Hepatic stellate cell (primary cell): ENCODE measurements at regions not wholly inside any gene's neighbourhood (a gene's known extent, or its start where the extent isn't known, plus 50 kb on each side); places are given as distances from the start of the nearest gene placed in this dataset.

Experiments used
- DNase-seq: peaks from one replicate; pipeline ENCODE4 v3.0.0; 2011; ENCODE audit warnings: low spot score

- no peak for DNase-seq
Measured at GRCh38 chr16:87186876-87187533, 130.2 kb downstream of the C16orf95 start.

GRCh38 chr16:87188104-87188503, 129.1 kb downstream of the C16orf95 start:
- no peak for DNase-seq

DNA sequence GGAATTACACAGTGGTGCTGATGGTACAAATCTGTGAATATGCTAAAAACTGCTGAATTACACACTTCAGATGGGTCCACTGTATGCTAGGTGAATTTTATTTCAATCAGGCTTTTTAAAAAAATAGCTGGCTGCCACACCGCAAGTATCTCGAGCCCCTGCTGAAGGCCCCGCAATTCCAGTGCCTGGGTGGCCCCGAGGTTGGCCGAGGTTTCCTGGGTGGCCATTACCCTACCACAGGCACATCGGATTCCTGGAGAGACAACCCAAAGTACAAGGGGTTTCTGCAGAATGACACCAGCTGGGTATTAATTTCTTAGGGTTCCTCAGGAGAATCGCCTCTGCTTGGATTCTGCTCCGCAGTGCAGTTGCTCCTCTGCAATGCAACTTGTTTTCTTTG, 127.8 kb downstream of the C16orf95 start:
- no peak for DNase-seq

DNA sequence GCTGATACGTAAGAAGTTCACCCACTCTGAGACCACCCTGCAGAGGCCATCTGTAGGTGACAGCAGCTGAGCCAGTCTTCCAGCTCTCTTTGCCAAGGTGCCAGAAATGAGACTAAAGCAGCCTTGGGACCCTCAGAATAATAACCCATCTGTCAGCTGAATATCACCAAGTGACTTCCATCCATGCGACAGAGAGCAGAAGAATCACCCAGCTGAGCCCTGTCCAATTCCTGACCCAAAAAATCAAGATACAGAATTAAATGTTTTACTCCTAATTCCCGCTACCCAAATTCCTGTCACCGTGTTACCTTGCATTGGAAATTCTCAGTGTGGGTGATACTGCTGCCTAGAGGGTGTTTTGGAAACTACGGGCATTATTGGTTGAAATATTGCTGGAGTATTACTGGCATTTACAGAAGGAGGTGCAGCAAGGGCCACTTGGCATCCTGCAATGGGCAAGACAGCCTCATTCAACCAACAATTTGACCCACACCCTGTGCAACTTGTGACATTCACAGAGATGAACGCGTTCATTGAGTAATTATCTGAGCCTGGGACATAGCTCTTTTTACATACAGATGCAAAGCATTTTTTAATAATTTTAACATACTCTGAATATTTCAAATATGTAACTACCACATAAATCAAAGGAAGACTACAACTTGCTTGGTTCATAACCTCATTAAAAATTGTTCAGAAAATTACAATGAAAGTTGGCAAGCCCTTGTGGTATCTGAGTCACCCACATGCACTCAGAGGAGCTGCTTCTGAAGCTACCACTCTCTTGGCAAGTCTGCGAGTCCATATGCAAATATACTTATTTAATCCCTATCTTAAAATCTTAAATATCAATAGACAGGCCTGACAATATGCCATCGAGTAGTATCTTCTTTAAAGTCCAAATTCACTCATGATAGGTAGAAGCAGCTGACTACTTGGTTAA, 126.6 kb downstream of the C16orf95 start:
- DNase-seq: no peak

GRCh38 chr16:87192452-87193073, 124.6 kb downstream of the C16orf95 start:
- DNase-seq: no peak

GRCh38 chr16:87194172-87194571, 123.0 kb downstream of the C16orf95 start:
- DNase-seq: no peak

GRCh38 chr16:87195161-87195560, 122.0 kb downstream of the C16orf95 start:
- no peak for DNase-seq

DNA sequence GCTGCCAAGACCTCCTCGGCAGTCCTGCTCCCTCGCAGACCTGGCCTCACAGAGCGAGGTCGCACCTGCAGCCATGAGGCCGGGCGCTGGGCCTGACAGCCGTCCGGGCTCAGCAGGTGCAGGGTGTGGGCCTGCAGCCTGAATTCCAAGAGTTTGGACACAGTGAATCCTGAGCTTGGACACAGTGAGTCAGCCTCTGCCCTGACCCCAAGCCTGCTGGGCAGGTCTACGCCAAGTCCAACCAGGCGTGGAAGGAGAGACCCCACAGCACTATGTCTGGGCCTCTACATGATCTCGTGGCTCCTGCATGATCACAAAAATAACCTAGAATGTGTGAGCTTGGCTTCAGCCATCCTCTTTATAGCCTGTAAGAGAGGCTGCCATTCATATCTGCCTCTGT, 121.0 kb downstream of the C16orf95 start:
- no peak for DNase-seq

DNA sequence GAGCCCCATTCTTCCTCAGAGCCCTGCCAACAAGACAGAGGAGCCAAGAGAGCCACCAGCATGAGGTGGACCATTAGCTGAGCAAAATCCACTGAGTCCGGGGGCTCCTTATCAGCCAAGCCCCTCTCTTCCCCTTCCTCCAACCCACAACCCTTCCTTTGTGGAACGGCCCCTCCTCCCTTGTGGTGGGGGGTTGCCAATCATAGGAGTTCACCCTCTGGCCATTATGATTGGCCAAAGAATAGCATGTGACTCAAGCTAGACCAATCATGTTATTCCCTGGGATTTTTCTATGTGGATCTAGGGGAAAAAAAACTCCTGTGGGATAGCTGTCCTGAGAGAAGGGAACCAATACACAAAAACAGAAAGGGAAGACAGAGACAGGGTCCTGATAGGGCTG, 120.5 kb downstream of the C16orf95 start:
- no peak for DNase-seq

DNA sequence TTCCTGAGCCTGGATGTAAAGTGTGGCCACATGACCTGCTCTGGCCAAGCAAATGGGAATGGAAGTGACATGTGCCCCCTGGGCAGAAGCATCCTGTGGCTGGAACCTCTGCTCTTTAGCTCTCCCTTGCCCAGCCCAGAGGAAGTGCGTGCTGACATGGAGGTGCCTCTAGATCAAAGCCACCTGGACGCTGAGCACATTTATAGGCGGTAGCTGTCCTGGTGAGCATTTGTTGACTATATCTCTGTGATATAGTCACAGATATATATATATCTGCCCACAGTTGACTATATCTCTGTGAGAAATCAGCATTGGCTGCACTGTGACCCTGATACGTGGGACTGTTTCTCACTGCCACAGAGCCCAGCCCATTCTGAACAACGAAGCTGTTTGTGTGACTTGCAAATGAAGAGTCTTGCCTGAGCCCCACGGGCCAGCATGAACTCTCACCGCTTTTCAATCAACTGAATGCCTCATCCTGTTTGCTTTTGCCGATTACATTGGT, 118.8 kb downstream of the C16orf95 start:
- DNase-seq: no peak

GRCh38 chr16:87198881-87199280, 118.3 kb downstream of the C16orf95 start:
- DNase-seq: no peak

DNA sequence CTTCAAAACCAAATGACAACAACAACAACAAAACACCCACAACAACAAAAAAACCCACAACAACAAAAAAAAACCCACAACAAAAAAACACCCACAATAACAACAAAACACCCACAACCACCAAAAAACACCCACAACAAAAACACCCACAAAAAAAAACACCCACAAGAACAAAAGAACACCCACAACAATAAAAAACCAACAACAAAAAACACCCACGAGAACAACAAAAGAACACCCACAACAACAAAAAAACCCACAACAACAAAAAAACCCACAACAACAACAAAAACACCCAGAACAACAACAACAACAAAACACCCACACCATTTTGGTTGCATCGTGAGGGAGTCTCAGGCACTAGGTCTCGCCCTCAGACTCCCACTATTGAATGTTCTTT, 117.8 kb downstream of the C16orf95 start:
- no peak for DNase-seq

DNA sequence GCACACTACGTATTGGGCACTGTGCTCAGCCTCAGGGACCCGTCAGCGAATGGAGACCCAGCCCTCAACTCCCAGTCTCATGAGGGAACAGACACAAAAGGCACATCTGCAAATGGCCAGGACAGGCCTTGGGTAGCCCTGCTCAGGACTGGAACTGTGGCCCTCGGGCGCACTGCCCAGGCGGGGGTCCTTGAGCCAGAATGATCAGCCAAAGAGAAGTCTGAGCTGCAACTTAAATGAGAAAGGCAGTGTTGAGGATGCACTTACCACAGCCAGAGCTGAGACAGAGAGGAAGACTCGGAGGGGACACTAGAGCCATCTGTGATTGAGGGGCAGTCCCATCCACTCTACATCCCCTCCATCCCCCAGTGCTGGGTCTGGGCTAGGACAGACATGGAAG, 117.3 kb downstream of the C16orf95 start:
- no peak for DNase-seq

- DNase-seq: no peak
Measured at GRCh38 chr16:87200637-87201036, 116.6 kb downstream of the C16orf95 start.

- peak; percentile 94 for DNase-seq
Measured at GRCh38 chr16:87201052-87201451, 116.1 kb downstream of the C16orf95 start.

DNA sequence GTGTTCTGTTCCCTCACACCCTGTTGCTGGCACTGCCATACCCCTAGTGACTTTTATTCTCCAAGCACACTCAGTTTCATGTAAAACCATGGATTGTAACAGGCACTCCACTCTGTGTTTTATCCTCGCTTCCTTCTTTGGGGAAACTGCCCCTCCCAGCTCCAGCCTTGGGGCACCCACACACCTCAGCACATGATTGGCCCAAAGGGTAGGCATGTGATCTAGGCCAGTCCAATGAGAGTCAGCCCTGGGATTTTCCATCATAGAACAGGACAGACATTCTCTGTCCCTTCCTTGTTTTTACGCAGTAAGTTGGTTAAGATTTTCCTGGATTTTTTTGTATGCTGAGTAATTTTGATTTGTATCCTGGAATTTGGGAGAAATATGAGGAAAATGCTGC, 115.4 kb downstream of the C16orf95 start:
- DNase-seq: no peak

DNA sequence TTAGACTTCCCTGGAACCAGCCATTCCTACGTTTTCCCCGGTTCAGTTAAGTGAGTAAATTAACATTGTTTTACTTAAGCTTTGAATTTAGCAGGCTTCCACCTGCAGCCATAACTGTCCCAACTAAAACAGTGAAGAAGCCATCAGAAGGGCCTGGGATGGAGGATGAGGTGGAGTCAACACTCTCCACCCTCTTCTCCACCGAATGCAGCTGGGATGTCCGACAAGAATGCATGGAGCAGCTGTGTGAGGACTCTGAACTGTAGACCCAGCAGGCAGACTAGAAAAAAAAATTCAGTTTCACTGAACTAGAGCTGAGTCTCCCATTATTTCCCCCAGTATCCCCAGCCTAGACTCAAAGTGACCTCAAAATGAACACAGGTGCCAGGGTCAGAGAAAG, 114.8 kb downstream of the C16orf95 start:
- peak; percentile 55 for DNase-seq

DNA sequence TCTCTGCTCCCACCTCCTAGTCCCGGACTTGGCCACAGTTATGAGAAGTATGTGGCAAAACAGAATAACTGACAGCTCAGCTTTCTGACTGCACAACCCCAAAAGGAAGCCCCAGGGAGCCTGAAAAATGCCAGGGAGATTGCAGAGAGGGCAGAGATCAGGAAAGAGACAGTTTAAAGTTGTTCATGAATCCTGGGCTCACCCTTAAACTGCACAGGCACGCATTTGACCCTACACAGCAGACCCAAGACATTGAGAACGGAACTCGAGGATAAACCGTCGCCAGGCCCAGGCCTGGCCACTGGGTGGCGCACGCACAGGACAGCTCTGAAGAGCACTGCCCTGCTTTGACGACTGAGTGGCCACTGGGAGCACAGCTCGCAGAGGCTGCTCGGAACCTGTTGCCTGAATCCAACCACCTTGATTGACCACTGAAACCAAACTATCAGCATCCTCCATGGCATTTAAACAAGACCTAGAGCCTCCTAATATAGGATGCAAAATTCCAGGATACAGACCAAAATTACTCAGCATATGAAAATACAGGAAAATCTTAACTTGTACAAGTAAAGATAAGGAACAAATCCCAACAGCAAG, 114.0 kb downstream of the C16orf95 start:
- DNase-seq: peak; percentile 87

GRCh38 chr16:87206646-87207451, 110.3 kb downstream of the C16orf95 start:
- no peak for DNase-seq

GRCh38 chr16:87207509-87207908, 109.7 kb downstream of the C16orf95 start:
- DNase-seq: no peak

DNA sequence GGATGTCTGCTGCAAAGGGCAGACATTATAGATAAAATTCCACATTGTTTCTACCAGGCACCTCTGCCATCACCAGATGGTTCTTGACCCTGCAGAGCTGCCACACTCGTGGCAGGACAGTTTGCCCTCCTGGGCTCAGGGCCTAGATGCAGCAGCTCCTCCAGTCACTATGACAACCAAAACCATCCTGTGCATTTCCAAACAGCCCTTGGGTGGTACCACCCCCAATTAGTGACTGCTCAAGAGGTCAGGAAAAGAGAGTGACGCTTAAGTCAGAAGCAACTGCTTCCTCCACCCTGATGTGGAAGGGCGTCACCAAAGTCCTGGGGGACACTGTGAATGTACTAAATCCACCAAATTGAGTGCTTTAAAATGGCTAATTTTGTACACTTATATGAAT, 109.2 kb downstream of the C16orf95 start:
- no peak for DNase-seq
